ENCODE measurements at regions not wholly inside any gene's neighbourhood (a gene's known extent, or its start where the extent isn't known, plus 50 kb on each side); places are given as distances from the start of the nearest gene placed in this dataset.
"Not testable (repeated sequence)": the region's sequence is repeated elsewhere in the genome, so short reads cannot be mapped to it uniquely, and the experiment has no call there.

- in situ Hi-C loops (cut with HindIII; ENCODE audit: low sequenced_read_pairs), result loop anchor here (25.0 kb wide), 1 partner anchor 331 kb away; no protein-coding TSS in a partner anchor
Measured at GRCh38 chr4:163681208-163681821, 186.8 kb downstream of the TMA16 start.

DNA sequence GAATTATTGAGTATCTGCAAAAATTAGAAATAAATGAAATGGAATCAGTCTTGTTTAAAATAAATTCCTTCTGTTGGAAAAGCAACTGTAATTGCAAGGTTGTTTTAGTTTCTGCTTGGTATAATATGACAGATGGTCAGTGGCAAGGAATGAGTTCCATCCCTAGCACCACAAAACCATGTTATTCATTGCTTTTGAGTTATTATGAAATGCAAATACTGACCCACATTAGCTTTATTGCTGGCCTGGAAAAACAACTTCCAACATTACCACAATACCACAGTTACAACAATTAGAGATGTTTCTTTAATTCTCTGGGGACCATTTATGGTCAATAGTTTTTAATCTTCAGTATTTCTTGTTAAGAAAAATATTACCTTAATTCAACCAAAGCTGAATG is 194.4 kb downstream of the TMA16 start:
- in situ Hi-C loops (cut with HindIII; ENCODE audit: low sequenced_read_pairs), result loop anchor here (25.0 kb wide), 1 partner anchor 323 kb away; no protein-coding TSS in a partner anchor

DNA sequence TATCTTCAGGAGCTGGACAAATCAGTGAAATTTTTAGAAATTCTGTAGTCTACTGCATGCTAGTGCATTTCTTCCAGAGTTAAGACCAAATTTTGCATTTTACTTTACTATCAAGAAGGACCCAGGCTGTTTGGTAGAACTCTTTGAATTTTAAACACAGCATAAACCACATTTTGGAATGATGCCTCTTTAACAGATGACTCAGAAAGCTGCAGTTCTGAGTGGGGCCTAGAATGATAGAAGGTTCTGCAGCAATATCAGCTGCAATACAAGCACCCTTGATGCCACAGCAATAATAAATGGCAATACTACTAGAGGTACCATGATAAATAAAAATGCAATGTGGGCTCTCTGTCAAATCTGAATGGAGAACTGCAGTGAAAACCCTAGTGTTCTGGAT is 198.7 kb downstream of the TMA16 start:
- in situ Hi-C loops (cut with HindIII; ENCODE audit: low sequenced_read_pairs), result loop anchor here (25.0 kb wide), 1 partner anchor 319 kb away; no protein-coding TSS in a partner anchor

DNA sequence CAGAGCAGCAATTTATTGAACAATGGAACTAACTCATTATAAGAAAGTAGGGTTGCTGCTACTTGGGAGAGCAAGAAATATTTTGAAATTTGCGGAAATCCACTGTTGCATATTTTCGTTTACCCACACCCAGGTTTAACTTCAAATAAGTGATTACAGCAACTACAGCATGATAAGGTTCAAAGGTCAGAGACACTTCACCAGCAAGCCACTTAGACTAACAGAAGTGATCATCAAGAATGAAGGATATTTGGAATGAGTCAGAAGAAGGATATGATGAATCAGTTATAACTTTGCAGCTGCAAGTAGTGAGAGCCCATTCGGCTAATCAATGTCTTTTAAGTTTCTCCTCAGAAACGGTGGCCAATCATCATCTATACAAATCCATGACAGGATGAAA is 199.3 kb downstream of the TMA16 start:
- in situ Hi-C loops (cut with HindIII; ENCODE audit: low sequenced_read_pairs), result loop anchor here (25.0 kb wide), 1 partner anchor 319 kb away; no protein-coding TSS in a partner anchor

DNA sequence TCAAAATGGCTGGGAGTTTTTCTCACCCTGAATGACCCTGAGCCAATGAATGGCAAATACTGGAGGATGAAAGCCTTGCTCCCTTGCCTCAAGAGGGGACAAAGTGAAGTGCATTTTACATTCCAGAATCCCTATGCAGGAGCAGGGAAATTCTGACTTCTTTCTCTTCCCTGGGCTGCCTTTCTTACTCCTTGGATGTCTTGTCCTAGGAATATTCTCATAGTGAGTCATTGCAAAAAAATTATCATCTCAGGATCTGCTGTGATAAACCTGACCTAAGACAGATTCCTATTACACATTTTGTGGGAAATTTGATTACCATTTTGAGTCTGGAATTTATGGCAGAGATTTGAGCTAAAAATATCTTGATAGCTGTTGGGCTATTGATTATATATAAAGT is 199.9 kb downstream of the TMA16 start:
- in situ Hi-C loops (cut with HindIII; ENCODE audit: low sequenced_read_pairs), result loop anchor here (25.0 kb wide), 1 partner anchor 318 kb away; no protein-coding TSS in a partner anchor

GRCh38 chr4:163697121-163697520 is 202.6 kb downstream of the TMA16 start:
- in situ Hi-C loops (cut with HindIII; ENCODE audit: low sequenced_read_pairs), result loop anchor here (25.0 kb wide), 1 partner anchor 315 kb away; no protein-coding TSS in a partner anchor

GRCh38 chr4:163700383-163700782 is 205.9 kb downstream of the TMA16 start:
- in situ Hi-C loops (cut with HindIII; ENCODE audit: low sequenced_read_pairs), result not testable (repeated sequence)

DNA sequence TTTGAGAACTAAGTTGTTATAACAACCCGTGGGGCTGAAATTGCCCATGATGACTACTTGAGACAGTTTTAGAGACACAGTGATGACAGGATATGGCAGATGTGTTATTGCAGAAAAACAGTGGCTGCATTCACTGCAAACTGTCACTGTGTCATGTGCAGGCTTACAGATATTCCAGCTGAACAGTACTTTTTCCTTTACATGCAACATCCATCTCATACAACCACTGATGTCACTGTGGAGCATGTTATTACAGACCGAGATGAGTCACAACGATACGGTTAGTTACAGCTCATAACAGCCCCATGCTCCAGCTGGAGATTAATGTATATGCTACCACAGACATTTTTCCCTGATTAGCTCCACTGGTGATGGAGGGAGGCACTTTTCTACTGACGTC is 207.4 kb downstream of the TMA16 start:
- in situ Hi-C loops (cut with HindIII; ENCODE audit: low sequenced_read_pairs), result no loop called here

- in situ Hi-C loops (cut with HindIII; ENCODE audit: low sequenced_read_pairs), result no loop called here
Measured at GRCh38 chr4:163702736-163703135, 208.2 kb downstream of the TMA16 start.

DNA sequence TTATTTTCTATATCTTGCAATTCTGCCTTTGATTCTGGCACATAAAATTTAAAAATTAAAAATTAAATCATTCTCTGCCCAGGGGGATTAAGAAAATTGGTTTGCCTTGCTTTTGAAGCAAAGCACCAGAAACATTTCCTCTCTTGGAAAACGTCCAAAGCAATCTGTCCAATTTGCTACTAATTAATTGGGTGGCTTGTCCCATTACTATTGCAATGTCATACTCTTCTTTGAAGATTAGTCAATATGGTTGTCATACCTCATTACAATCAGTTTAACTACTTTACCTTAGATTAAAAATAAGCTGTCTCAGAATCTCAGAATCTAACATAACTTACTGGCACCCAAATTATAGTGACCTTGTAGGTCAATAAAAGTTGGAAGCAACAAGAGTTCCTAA is 208.8 kb downstream of the TMA16 start:
- in situ Hi-C loops (cut with HindIII; ENCODE audit: low sequenced_read_pairs), result no loop called here

DNA sequence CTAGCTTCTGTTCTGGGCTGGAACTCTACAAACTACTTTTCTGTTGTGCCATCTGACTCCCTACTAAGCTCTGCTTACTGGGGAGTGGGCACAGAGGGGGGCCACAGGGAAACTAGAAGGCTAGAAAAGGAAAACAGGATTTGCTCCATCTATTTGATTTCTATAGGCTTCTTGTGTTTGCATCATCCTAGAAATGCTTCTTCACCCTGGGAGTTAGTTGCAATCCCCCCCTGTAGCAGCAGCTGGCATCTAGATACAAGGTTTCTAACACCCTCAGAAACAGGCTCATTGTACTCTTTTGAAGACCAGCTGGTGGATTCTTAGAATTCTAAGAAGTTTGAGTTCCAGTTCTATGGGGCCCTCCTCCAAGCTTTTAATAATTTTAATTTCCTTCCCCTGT is 213.4 kb downstream of the TMA16 start:
- in situ Hi-C loops (cut with HindIII; ENCODE audit: low sequenced_read_pairs), result no loop called here

DNA sequence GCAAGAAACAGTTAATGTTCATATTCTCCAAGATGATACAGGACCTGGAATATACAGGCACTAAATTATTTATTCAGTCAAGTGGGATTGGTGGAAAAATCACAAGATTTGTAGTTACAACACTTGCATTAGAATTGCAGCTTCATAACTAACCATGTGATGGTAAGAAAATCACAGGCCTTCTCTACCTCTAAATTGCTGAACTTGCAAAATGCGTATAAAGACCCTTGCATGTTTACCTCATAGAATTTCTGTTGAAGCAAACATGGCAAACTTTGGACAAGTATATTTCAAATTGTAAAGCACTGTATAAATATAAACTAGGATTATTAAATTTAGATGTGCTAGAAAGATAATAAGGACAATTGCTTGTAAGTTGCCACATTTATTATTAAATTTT is 215.1 kb downstream of the TMA16 start:
- in situ Hi-C loops (cut with HindIII; ENCODE audit: low sequenced_read_pairs), result no loop called here

- in situ Hi-C loops (cut with HindIII; ENCODE audit: low sequenced_read_pairs), result no loop called here
Measured at GRCh38 chr4:163710158-163710557, 215.7 kb downstream of the TMA16 start.

DNA sequence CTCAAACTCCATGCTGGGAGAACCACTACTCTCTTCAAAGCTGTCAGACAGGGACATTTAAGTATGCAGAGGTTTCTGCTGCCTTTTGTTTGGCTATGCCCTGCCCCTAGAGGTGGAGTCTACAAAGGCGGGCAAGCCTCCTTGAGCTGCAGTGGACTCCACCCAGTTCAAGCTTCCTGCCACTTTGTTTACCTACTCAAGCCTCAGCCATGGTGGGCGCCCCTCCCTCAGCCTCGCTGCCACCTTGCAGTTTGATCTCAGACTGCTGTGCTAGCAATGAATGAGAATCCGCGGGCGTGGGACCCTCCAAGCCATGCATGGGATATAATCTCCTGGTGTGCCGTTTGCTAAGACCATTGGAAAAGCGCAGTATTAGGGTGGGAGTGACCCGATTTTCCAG is 230.0 kb downstream of the TMA16 start:
- in situ Hi-C loops (cut with HindIII; ENCODE audit: low sequenced_read_pairs), result not testable (repeated sequence)

- in situ Hi-C loops (cut with HindIII; ENCODE audit: low sequenced_read_pairs), result no loop called here
Measured at GRCh38 chr4:163726641-163727040, 232.2 kb downstream of the TMA16 start.

GRCh38 chr4:163731071-163731470 is 236.6 kb downstream of the TMA16 start:
- in situ Hi-C loops (cut with HindIII; ENCODE audit: low sequenced_read_pairs), result no loop called here

- in situ Hi-C loops (cut with HindIII; ENCODE audit: low sequenced_read_pairs), result no loop called here
Measured at GRCh38 chr4:163732473-163732872, 238.0 kb downstream of the TMA16 start.

- in situ Hi-C loops (cut with HindIII; ENCODE audit: low sequenced_read_pairs), result no loop called here
Measured at GRCh38 chr4:163736876-163737275, 242.4 kb downstream of the TMA16 start.

DNA sequence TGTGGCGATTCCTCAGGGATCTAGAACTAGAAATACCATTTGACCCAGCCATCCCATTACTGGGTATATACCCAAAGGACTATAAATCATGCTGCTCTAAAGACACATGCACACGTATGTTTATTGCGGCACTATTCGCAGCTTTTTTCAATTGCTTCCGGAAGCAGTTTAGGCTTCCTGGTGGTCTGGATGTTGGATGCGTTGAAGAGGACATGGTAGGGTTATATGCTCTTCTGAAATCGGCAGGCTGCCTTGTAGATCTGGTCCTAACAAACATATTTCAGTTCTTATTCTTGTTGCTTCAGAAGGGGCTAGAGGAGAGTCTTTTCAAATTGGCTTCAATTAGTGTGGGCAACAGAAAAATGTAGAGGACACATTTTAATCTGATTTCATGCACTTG is 243.4 kb downstream of the TMA16 start:
- in situ Hi-C loops (cut with HindIII; ENCODE audit: low sequenced_read_pairs), result not testable (repeated sequence)

- in situ Hi-C loops (cut with HindIII; ENCODE audit: low sequenced_read_pairs), result no loop called here
Measured at GRCh38 chr4:163738521-163738920, 244.0 kb downstream of the TMA16 start.

- in situ Hi-C loops (cut with HindIII; ENCODE audit: low sequenced_read_pairs), result no loop called here
Measured at GRCh38 chr4:163744861-163745260, 250.4 kb downstream of the TMA16 start.

- in situ Hi-C loops (cut with HindIII; ENCODE audit: low sequenced_read_pairs), result no loop called here
Measured at GRCh38 chr4:163747293-163747692, 252.8 kb downstream of the TMA16 start.

GRCh38 chr4:163747886-163748285 is 253.4 kb downstream of the TMA16 start:
- in situ Hi-C loops (cut with HindIII; ENCODE audit: low sequenced_read_pairs), result no loop called here

Data from DLD1 (cell line).